SK-N-SH (cell line): ENCODE measurements at regions not wholly inside any gene's neighbourhood (a gene's known extent, or its start where the extent isn't known, plus 50 kb on each side); places are given as distances from the start of the nearest gene placed in this dataset.

Experiments
- CTCF ChIA-PET: fragments of 300-600, 350-600 bp; formaldehyde crosslinking; extraction: SDS; loops from one replicate; lab custom pipeline; 2021; lab: Yijun Ruan, JAX
- POLR2A ChIA-PET: fragments of 350-600 bp; sonication (Branson Sonifier 250); formaldehyde crosslinking; extraction: SDS; loops from one replicate; lab custom pipeline; 2020; ENCODE audit warnings: antibody characterized with exemption, inconsistent platforms; lab: Yijun Ruan, JAX
- DNase-seq: peaks from one replicate; pipeline ENCODE4 v3.0.0; 2012
- H2AFZ ChIP-seq: fragments of 200-600 bp; sonication (generic); 2 replicates; pipeline ENCODE4 v1.8.1; 2016; ENCODE audit warnings: antibody characterized with exemption, mild to moderate bottlenecking, low read depth
- H3F3A ChIP-seq: fragments of 200-600 bp; sonication (generic); replicated peaks from 2 replicates; pipeline ENCODE3; 2016; ENCODE audit warnings: antibody characterized with exemption, mild to moderate bottlenecking; ENCODE audit not compliant: insufficient read depth
- H3K27ac ChIP-seq, 2 experiments: fragments of 200-500 bp in 1 of 2; fragments of 200-600 bp in 1 of 2; sonication (Bioruptor generic) in 1 of 2; sonication (generic), shearing (Covaris generic) in 1 of 2; 2 replicates each; pipeline versions ENCODE4 v1.5.1 to v1.6.1; 2014 to 2016; ENCODE audit warnings: low read depth in 2 of 2, inconsistent platforms in 1 of 2, low read length in 1 of 2, mild to moderate bottlenecking in 1 of 2, mixed read lengths in 1 of 2
- H3K27me3 ChIP-seq: fragments of 200-600 bp; sonication (generic), shearing (Covaris generic); 2 replicates; pipeline ENCODE4 v1.6.1; 2016; ENCODE audit warnings: mixed run types; ENCODE audit not compliant: insufficient read depth
- H3K36me3 ChIP-seq, 2 experiments: fragments of 200-500 bp in 1 of 2; fragments of 200-600 bp in 1 of 2; sonication (Bioruptor generic) in 1 of 2; sonication (generic) in 1 of 2; replicated peaks in 1 of 2; 2 replicates each; pipeline versions ENCODE3 to v1.5.1; 2014 to 2016; ENCODE audit warnings: low read length in 1 of 2, mild to moderate bottlenecking in 1 of 2; ENCODE audit not compliant: insufficient read depth in 2 of 2, control insufficient read depth in 1 of 2
- H3K4me1 ChIP-seq, 2 experiments: fragments of 200-500 bp in 1 of 2; fragments of 200-600 bp in 1 of 2; sonication (Bioruptor generic) in 1 of 2; sonication (generic), shearing (Covaris generic) in 1 of 2; 2 replicates each; pipeline versions ENCODE4 v1.5.1 to v1.6.1; 2014 to 2016; ENCODE audit warnings: low read depth in 1 of 2, low read length in 1 of 2, mixed run types in 1 of 2; ENCODE audit not compliant: insufficient read depth in 2 of 2, control insufficient read depth in 1 of 2
- H3K4me2 ChIP-seq: fragments of 200-600 bp; sonication (generic), shearing (Covaris generic); 2 replicates; pipeline ENCODE4 v1.6.1; 2017; ENCODE audit warnings: mixed run types
- H3K4me3 ChIP-seq, 2 experiments: fragments of 200-500 bp in 1 of 2; fragments of 200-600 bp in 1 of 2; sonication (Bioruptor generic) in 1 of 2; sonication (generic), shearing (Covaris generic) in 1 of 2; 2 replicates each; pipeline versions ENCODE4 v1.5.1 to v1.8.1; 2014 to 2016; ENCODE audit warnings: low read depth in 2 of 2, inconsistent platforms in 1 of 2, low read length in 1 of 2, mild to moderate bottlenecking in 1 of 2, mixed read lengths in 1 of 2, moderate library complexity in 1 of 2
- H3K79me2 ChIP-seq: fragments of 200-600 bp; sonication (generic); 2 replicates; pipeline ENCODE4 v1.8.1; 2017; ENCODE audit warnings: mild to moderate bottlenecking; ENCODE audit not compliant: insufficient read depth
- H3K9ac ChIP-seq: fragments of 200-600 bp; sonication (generic); 2 replicates; pipeline ENCODE4 v1.6.1; 2017; ENCODE audit warnings: mixed run types
- H3K9me2 ChIP-seq: fragments of 200-600 bp; sonication (generic); 2 replicates; pipeline ENCODE4 v1.6.1; 2017; ENCODE audit warnings: mixed run types
- H3K9me3 ChIP-seq: fragments of 200-600 bp; sonication (generic); 2 replicates; pipeline ENCODE4 v1.6.1; 2017; ENCODE audit warnings: mixed run types, mild to moderate bottlenecking, moderate library complexity
- H4K20me1 ChIP-seq: fragments of 200-600 bp; sonication (generic); 2 replicates; pipeline ENCODE4 v1.6.1; 2017; ENCODE audit warnings: mild to moderate bottlenecking, mixed run types; ENCODE audit not compliant: insufficient read depth
- CHD2 ChIP-seq: fragments of 150-350 bp; IDR thresholded peaks from 2 replicates; pipeline ENCODE4 v1.6.1; 2018; ENCODE audit warnings: low read length; ENCODE audit not compliant: partially characterized antibody
- ELF1 ChIP-seq: IDR thresholded peaks from 2 replicates; pipeline ENCODE4 v1.4.0; 2012
- EP300 ChIP-seq, 2 experiments: IDR thresholded peaks; 2 replicates each; pipeline versions ENCODE4 v1.4.0 to v1.6.1; 2012; ENCODE audit warnings: borderline replicate concordance in 1 of 2, low read depth in 1 of 2, low read length in 1 of 2
- FOXJ3 ChIP-seq: sonication (generic); formaldehyde crosslinking; IDR thresholded peaks from 2 replicates; pipeline ENCODE4 v1.5.1; 2020; ENCODE audit warnings: mild to moderate bottlenecking, missing genetic modification reagents
- GABPA ChIP-seq: IDR thresholded peaks from 2 replicates; pipeline ENCODE4 v1.4.0; 2012; ENCODE audit warnings: low read depth, mild to moderate bottlenecking
- GATA2 ChIP-seq: sonication (generic); formaldehyde crosslinking; IDR thresholded peaks from 2 replicates; pipeline ENCODE4 v1.5.0; 2020; ENCODE audit warnings: mild to moderate bottlenecking, missing genetic modification reagents
- NFIC ChIP-seq: IDR thresholded peaks from 2 replicates; pipeline ENCODE4 v1.4.0; 2012; ENCODE audit warnings: borderline replicate concordance
- NRF1 ChIP-seq: IDR thresholded peaks from 2 replicates; pipeline ENCODE4 v1.6.1; 2012; ENCODE audit warnings: low read depth, mild to moderate bottlenecking, low read length
- PBX3 ChIP-seq: IDR thresholded peaks from 2 replicates; pipeline ENCODE4; 2012
- RAD21 ChIP-seq: IDR thresholded peaks from 2 replicates; pipeline ENCODE4 v1.6.1; 2012; ENCODE audit warnings: mild to moderate bottlenecking, low read length
- RCOR1 ChIP-seq: fragments of 150-350 bp; IDR thresholded peaks from 2 replicates; pipeline ENCODE4 v1.6.1; 2017; ENCODE audit warnings: antibody characterized with exemption, low read length
- RFX5 ChIP-seq: IDR thresholded peaks from 2 replicates; pipeline ENCODE4 v1.6.1; 2012; ENCODE audit warnings: mild to moderate bottlenecking, improper control_type of control experiment, low read length
- SIN3A ChIP-seq: IDR thresholded peaks from 2 replicates; pipeline ENCODE4 v1.6.1; 2012; ENCODE audit warnings: low read depth, mild to moderate bottlenecking, low read length, moderate library complexity, borderline replicate concordance
- TCF12 ChIP-seq: IDR thresholded peaks from 2 replicates; pipeline ENCODE4 v1.4.0; 2012
- USF2 ChIP-seq: fragments of 150-350 bp; IDR thresholded peaks from 2 replicates; pipeline ENCODE4 v1.6.1; 2017; ENCODE audit warnings: antibody characterized with exemption, low read length, low read depth, borderline replicate concordance
- YY1 ChIP-seq: IDR thresholded peaks from 2 replicates; pipeline ENCODE4 v1.4.0; 2012; ENCODE audit warnings: low read depth, mild to moderate bottlenecking
- WGBS: methylation state at CpG from one replicate; pipeline ENCODE4 v1.1.6; 2017; ENCODE audit warnings: low lambda C conversion rate; 5-methylcytosine and 5-hydroxymethylcytosine counted together
- TF ChIP-seq, protein P1 (sequence below): IDR thresholded peaks from 2 replicates; pipeline ENCODE4 v1.4.0; 2012; ENCODE audit warnings: low read depth, borderline replicate concordance
- TF ChIP-seq, protein P2 (sequence below): IDR thresholded peaks from 2 replicates; pipeline ENCODE4 v1.4.0; 2012; ENCODE audit warnings: low read depth
- TF ChIP-seq, protein P3 (sequence below): IDR thresholded peaks from 2 replicates; pipeline ENCODE4 v1.6.1; 2012; ENCODE audit warnings: mild to moderate bottlenecking, low read depth, low read length, moderate library complexity
- TF ChIP-seq, protein P4 (sequence below): fragments of 200-600 bp; sonication (generic); IDR thresholded peaks from 2 replicates; pipeline ENCODE4 v1.6.1; 2017; ENCODE audit warnings: antibody characterized with exemption, mild to moderate bottlenecking, moderate library complexity

- H3K27me3 ChIP-seq, result no peaks in the 10 kb centered on the region
- H3K9me2 ChIP-seq, result no peaks in the 10 kb centered on the region
- H3K9ac ChIP-seq, result no peak overlapping the region
- no peaks in the 10 kb centered on the region for H3K79me2 ChIP-seq
- no peak overlapping the region for H2AFZ ChIP-seq
- TF ChIP-seq YY1 (no peak), RFX5 (no peak), EP300 (IDR thresholded peaks at IDR 0.05; ENCODE audit: borderline replicate concordance in 1 of 2, low read depth in 1 of 2, low read length in 1 of 2) (no peak), FOXJ3 (no peak), RCOR1 (no peak), ELF1 (no peak), GABPA (no peak), NRF1 (no peak), RAD21 (no peak), GATA2 (no peak), CHD2 (no peak), USF2 (no peak), NFIC (no peak), SIN3A (no peak), TCF12 (no peak), PBX3 (no peak)
- TF ChIP-seq, protein P1, sequence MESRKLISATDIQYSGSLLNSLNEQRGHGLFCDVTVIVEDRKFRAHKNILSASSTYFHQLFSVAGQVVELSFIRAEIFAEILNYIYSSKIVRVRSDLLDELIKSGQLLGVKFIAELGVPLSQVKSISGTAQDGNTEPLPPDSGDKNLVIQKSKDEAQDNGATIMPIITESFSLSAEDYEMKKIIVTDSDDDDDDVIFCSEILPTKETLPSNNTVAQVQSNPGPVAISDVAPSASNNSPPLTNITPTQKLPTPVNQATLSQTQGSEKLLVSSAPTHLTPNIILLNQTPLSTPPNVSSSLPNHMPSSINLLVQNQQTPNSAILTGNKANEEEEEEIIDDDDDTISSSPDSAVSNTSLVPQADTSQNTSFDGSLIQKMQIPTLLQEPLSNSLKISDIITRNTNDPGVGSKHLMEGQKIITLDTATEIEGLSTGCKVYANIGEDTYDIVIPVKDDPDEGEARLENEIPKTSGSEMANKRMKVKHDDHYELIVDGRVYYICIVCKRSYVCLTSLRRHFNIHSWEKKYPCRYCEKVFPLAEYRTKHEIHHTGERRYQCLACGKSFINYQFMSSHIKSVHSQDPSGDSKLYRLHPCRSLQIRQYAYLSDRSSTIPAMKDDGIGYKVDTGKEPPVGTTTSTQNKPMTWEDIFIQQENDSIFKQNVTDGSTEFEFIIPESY, result no peak
- TF ChIP-seq, protein P2, sequence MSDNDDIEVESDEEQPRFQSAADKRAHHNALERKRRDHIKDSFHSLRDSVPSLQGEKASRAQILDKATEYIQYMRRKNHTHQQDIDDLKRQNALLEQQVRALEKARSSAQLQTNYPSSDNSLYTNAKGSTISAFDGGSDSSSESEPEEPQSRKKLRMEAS, result no peak
- TF ChIP-seq, protein P3, sequence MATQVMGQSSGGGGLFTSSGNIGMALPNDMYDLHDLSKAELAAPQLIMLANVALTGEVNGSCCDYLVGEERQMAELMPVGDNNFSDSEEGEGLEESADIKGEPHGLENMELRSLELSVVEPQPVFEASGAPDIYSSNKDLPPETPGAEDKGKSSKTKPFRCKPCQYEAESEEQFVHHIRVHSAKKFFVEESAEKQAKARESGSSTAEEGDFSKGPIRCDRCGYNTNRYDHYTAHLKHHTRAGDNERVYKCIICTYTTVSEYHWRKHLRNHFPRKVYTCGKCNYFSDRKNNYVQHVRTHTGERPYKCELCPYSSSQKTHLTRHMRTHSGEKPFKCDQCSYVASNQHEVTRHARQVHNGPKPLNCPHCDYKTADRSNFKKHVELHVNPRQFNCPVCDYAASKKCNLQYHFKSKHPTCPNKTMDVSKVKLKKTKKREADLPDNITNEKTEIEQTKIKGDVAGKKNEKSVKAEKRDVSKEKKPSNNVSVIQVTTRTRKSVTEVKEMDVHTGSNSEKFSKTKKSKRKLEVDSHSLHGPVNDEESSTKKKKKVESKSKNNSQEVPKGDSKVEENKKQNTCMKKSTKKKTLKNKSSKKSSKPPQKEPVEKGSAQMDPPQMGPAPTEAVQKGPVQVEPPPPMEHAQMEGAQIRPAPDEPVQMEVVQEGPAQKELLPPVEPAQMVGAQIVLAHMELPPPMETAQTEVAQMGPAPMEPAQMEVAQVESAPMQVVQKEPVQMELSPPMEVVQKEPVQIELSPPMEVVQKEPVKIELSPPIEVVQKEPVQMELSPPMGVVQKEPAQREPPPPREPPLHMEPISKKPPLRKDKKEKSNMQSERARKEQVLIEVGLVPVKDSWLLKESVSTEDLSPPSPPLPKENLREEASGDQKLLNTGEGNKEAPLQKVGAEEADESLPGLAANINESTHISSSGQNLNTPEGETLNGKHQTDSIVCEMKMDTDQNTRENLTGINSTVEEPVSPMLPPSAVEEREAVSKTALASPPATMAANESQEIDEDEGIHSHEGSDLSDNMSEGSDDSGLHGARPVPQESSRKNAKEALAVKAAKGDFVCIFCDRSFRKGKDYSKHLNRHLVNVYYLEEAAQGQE, result no peak
- TF ChIP-seq, protein P4, sequence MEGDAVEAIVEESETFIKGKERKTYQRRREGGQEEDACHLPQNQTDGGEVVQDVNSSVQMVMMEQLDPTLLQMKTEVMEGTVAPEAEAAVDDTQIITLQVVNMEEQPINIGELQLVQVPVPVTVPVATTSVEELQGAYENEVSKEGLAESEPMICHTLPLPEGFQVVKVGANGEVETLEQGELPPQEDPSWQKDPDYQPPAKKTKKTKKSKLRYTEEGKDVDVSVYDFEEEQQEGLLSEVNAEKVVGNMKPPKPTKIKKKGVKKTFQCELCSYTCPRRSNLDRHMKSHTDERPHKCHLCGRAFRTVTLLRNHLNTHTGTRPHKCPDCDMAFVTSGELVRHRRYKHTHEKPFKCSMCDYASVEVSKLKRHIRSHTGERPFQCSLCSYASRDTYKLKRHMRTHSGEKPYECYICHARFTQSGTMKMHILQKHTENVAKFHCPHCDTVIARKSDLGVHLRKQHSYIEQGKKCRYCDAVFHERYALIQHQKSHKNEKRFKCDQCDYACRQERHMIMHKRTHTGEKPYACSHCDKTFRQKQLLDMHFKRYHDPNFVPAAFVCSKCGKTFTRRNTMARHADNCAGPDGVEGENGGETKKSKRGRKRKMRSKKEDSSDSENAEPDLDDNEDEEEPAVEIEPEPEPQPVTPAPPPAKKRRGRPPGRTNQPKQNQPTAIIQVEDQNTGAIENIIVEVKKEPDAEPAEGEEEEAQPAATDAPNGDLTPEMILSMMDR, result no peak
- no peaks in the 10 kb centered on the region for H3K36me3 ChIP-seq
- H3F3A ChIP-seq, result no peaks in the 10 kb centered on the region
- no peaks in the 10 kb centered on the region for H3K9me3 ChIP-seq
- H3K4me3 ChIP-seq, result no peak overlapping the region
- POLR2A ChIA-PET, result interaction anchor here (0.5 kb wide), 1 partner anchor 48 kb away, joined by 3 read pairs; no protein-coding TSS in a partner anchor
- 72% methylated on average over 1 of the region's 1 CpG for whole genome bisulfite sequencing
- CTCF ChIA-PET, result interaction anchor here (1.9 kb wide), 1 partner anchor 26 kb away, joined by 5 read pairs; no protein-coding TSS in a partner anchor
- no peaks in the 10 kb centered on the region for H3K4me1 ChIP-seq
- no peaks in the 10 kb centered on the region for H4K20me1 ChIP-seq
- H3K27ac ChIP-seq, result no peak overlapping the region
- DNase-seq, result no peak
- H3K4me2 ChIP-seq, result no peak overlapping the region
These were observed 78.7 kb upstream of the LARP1 start for GRCh38 chr5:154676508-154676907.
